Anterior cingulate cortex (tissue), 58 donors: ENCODE measurements at regions not wholly inside any gene's neighbourhood (a gene's known extent, or its start where the extent isn't known, plus 50 kb on each side); places are given as distances from the start of the nearest gene placed in this dataset.

Experiments used
- DNase-seq, 58 donors: peaks; one replicate each; lab custom pipeline; 2025; lab: John Stamatoyannopoulos, UW

DNA sequence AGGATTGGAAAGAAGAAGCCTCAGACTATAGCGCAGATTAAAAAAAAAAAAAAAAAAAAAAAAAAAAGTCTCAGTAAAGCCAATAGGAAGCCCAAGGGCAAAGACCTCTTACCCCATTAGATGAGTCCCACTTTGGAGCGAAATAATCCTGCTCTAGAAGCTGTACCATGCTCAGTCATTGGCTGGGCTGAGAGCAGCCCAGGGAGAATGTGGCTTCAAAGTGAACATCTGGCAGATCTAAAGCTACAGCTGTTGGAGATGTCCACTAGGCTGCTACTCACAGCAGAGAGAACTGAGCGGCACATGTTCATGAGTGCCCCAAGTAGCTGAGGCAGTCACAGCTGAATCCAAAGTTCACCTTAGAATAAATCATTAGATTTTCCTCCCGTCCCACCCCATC lies 560.9 kb downstream of the MED13L start:
- DNase-seq: no peak

DNA sequence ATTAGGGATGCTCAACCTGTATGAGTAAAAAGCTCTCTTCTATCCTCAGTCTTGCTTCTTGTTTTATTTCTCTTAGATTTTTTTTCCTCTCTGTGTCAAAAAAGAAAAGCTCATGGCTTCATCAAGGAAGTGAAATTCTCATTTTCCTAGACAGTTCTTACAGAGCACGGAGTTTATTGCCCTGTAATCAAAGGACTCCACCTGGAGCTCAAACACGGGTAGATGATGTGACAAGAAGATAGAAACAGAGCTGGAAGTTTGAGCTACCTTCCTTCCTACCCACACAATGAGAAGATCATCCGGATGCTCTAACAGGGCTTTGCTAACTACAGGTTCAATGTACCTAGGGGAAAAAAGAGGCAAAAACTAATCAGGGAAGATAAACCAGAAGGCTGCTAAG lies 564.8 kb downstream of the MED13L start:
- no peak for DNase-seq

DNA sequence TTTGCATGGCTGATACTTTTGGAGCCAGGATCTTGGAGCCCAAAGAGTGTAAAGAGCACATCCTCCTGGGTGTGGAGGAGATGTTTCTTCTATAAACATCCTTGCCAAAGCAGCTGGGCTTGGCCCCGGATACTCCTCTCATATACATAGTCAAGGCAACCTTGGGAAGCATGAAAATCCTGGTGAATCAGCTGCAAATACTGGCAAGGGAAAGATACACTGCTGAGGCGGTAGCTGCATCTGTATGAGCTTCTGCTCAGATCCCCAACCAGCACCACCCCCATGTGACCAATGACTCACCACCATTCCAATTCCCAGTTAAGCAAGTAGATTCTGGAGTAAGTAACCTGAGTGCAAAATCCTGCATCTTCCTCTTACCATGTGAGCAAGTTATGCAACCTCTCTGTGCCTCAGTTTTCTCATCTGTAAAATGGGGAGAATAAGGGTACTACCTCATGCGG lies 567.4 kb downstream of the MED13L start:
- DNase-seq: peak in 2 of 58 donors; percentile 0 to 1

DNA sequence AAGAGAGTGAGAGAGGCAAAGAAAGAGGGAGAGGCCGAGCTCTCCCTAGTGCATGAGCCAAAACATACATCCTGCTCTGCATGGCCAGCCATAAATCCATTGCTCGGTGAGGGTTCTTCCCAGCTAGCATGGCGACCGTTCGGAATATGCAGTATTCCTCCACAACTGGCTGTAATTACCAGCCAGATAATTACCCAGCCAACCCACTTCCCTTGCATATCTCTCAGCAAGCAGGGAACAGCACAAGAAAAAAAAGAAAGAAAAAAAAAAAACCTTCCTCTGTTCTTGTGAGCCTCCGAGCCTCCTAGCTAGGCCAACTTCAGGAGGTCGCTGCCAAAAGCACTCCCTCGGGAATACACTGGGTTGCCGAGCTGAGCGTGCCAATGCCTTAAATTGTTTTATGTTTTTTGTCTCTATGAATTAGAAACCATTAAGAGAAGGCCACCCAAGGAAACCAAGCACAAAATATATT lies 567.9 kb downstream of the MED13L start:
- DNase-seq: peak in 1 of 58 donors; percentile 0

DNA sequence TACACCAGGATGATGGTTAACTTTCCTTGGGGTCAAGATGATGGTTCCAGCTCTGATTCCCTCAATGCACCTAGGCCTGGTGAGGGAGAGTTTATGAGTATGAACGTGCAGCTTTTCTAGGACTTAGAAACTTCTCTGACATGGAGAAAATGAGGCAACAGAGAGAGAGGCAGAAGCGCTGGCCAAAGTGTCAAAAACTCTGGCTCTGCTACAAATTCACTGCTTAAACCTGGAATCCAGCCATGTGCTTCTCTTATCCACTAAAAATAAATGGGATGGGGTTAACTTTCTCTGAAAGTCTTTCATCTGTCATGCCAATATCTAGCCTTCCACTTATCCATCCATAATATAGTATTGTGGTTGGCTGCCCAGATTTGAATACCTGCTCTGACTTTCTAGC lies 568.7 kb downstream of the MED13L start:
- DNase-seq: no peak

DNA sequence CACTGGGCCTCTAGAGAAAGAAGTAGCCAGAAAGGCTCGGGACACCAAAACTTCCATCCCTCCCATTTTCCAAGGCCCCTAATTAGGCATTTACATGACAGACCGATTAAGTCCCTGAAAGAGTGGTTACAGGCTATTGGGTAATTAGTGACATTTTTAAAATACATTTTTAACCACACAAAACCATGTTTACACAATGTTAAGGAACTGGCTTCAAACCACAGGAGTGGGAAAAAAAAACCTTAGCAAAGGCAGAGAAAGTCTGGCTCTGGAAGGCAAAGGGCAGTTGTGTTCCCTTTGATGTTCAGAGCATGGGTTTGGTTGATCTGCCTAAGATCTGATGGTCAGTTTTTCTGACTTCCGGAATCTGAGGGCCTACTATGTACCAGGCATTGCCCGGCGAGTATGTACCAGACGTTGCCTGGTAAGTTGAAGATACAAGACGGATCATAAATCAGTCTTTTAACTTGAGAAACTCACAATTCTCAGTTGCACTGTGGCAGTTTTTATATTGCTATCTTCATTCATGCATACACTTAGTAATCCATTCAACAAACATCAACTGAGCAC lies 576.5 kb downstream of the MED13L start:
- no peak for DNase-seq

DNA sequence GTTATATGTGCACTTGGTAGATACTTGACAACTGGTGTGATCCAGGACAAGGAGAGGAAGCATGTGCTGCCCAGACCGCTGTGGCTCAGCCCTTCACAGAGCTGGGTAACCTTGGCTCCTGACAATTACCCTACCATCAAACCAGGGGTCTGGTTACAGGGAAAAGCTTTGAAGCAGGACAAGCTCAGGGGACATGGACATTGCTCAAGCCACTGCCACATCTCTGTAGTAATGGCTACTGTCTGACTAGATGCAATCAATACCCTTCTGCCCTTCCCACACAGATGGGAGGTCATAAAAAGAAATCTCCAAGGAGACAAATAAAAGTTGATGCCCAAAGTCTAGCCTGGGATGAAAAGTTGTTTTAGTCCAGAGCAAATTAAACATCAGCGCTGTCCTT lies 577.4 kb downstream of the MED13L start:
- DNase-seq: no peak

DNA sequence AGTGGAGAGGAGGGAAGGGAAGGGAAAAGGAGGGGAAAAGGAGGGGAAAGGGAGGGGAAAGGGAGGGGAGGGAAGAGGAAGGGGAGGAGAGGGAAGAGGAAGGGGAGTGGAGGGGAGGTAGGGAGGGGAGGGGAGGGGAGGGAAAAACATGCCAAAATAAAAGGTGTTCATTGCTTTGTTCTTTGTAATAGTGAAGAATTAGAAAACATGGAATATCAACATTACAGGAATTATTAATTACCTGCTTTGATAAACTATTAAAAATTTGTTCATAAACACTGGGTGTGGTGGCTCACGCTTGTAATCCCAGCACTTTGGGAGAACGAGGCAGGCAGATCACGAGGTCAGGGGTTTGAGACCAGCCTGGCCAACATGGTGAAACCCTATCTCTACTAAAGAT lies 579.2 kb downstream of the MED13L start:
- DNase-seq: no peak

DNA sequence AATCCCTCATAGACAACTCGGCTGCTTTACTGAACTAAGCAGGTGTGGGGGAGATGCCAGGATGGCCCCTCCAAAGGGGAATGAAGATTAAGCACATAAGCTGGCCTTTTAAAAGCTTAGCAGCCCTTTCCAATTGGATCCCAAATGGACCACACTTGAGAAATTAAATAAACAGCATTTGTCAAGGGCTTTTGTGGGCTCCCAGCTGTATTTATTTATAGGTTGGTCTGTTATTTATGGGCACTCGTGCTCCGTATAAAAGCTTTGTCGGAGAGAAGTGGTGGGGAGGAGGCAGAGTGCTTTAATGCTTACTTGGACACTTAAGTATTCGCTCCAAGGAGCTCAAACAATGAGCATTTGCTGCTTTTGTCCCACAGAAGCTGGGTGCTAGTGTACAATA lies 580.2 kb downstream of the MED13L start:
- no peak for DNase-seq

DNA sequence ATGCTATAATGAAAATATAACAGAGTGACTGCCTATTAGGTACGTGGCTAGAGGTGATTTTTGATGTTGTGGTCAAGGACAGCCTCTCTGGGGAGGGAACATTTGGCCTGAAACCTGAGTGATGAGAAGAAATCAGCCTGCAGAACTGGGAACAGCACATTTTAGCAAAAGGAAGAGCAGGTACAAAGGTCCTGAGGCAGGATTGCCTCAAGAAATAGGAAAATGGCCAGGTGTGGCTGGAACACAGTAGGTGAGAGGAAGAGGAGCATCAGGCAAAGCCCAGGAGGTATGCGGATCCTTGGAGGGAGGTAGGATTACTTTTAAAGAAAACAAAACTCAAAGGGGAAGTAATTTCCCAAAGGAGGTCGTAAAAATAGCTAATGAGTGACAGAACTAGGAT lies 582.9 kb downstream of the MED13L start:
- DNase-seq: no peak

DNA sequence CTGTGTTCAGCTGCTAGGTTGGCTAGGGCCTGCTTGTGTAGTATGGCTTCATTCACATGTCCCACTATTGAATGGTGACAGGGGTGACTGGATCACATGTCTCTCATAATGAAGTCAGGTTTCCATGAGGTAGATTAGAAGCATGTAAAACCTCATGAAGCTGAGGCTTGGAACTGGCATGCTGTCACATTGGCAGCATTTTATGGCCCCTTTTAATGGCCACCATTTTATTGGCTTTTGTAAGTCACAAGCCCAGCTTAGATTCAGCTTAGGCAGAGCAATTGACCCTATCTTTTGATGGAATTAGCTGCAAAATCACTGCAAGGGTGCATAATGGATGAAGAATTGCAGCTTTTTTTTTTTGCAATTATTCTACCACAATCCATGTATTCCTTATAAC lies 583.5 kb downstream of the MED13L start:
- DNase-seq: no peak

DNA sequence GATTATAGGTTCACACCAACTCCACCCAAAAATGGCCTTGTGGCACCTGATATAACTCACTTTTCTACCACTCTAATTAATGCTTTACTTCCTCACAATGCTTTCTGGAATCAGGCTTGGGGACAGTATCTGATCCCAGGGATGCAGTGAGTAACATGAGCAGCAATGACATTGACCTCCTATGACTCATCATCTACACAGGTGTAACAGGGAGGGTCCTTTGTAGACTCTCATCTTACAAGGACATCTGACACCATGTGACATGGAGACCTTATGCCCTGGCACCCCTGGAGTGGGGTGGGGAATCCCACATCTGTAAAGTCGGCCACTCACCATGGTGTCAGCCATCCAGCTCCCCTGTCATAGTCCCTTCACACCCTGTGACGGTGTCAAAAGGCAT lies 586.4 kb downstream of the MED13L start:
- no peak for DNase-seq

DNA sequence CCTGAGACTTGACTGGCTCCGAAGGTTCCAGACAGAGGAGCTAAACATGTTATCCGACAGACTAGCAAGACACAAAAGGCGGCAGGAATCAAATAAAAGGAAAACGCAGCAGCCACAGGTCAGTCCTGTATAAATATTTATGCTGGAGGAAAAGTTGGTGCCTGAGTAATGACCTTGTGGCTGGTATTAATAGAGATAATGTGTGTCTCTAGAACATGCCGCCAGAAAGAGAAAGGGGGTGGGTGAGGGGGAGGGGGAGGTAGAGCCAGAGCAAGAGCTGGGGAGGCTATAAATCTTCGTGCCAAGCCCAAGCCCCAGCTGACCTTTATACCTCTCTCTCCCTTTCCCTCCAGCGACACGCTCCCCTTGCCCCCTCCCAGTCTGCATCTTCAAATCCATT lies 590.4 kb downstream of the MED13L start:
- DNase-seq: no peak

DNA sequence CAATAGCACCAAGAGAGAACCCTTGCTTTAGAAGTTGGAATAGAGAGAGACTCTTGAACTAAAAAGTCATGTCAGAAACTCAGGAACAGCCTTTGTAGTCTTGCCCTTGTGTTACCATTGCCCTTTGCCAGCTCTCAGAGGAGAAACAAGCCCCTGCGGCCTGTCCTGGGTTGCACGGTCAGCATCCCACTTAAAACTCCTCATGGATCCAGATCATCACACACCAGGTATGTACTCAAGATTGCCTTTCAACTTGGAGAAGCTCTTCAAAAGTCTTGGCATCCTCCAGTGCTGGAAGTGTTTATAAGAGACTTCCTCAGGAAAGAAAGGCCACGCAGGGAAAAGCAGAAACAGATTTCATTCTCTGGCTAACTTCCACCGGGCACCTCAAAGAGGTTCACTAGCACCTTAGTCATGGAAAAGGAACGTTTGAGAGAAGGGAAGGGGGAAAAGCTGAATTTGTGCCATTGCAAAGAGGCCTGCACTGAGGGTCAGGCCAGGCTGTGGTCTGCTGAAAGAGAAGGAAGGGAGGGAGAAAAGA lies 594.2 kb downstream of the MED13L start:
- no peak for DNase-seq

DNA sequence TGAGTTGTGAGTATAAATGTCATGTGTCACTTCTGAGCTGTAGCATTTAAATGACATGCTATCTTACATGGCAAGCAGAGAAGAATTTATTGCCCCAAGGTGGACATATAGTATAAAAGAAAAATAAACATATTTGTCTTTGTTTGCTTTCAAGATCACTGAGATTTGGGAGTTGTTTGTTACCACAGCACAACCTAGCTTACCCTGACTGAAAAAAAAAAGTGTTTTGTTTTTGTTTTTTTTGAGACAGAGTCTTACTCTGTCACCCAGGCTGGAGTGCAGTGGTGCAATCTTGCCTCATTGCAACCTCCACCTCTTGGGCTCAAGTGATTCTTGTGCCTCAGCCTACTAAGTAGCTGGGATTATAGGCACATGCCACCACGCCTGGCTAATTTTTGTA lies 596.5 kb downstream of the MED13L start:
- no peak for DNase-seq

DNA sequence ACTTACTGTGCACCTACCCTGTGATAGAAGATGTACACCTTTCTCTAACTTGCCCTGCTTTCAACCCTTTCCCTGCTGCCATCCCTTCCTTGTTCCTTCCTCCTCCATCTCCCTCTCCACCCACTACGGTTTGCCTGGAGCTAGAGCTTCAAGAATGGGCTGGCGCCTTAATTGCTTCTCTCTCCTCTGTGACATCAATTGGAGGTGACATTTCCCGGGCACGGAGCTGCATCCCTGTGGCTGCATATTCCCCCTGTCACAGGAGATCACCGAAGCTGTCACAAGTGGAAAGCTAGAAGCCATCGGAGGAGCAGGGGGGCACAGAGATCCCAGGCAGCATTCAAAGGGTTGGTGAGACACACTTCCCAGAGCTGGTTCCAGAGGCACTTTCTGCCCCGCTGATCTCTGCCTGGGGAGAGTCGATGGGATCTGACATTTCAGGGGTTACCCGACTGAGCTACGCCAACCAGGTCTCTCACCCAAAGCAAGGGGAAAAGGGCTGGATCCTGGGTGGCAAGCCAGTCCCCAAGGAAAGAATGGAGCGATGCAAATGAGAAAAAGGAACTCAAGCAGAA lies 604.9 kb downstream of the MED13L start:
- DNase-seq: no peak

DNA sequence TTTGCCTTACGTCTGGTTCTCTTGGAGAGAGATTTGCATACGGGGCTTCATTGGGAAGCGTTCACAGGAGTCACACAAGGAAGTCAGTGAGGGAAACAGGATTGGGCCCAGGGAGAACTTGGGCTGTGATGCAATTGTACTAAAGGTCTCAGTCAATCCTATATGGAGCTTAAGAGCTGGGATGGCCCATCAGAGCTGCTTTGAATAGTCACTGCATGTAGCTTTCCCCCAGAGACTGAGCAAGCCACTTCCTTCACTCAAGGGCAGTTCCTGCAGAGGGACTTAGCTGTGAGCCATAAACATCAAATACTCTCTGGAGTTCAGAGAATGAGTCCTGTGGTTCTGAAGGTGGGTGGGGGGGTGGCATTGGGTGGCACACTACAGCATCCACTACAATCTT lies 605.4 kb downstream of the MED13L start:
- no peak for DNase-seq

DNA sequence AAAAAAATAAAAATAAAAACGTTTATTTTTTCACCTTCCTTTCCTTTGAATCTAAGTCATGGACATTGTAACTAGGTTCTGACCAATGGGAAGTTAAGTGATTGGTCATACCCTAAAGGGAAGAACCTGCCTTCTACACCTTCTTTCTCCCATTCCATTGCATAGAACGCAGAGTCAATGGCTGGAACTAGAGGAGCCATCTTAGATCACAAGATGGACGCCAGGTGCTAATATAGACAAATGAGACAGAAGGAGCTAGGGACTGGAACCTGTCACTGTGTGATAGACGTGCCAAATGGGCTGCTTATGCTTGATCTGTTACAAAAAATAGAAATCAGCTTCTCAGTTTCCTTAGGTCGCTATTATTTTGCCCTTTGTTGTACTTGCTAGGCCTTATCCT lies 606.6 kb downstream of the MED13L start:
- no peak for DNase-seq

DNA sequence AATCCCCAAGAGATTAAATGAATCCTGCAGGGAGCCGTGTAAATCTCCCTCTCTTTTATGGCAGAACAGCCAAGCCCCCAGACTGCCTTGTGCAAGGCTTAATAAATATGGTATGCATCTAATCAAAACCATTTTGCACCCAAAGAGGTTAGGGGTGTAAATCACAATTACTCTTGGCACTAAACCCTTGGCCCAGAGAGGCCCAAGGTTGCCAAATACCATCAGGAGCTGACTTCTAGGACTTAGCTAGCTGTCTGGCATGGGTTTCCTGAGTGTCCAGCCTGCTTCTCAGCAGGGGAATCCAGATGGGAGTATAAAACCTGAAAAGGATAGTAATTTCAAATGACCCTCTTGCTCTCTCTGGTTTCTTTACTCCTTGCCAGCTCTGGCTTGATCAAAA lies 610.4 kb downstream of the MED13L start:
- DNase-seq: no peak

DNA sequence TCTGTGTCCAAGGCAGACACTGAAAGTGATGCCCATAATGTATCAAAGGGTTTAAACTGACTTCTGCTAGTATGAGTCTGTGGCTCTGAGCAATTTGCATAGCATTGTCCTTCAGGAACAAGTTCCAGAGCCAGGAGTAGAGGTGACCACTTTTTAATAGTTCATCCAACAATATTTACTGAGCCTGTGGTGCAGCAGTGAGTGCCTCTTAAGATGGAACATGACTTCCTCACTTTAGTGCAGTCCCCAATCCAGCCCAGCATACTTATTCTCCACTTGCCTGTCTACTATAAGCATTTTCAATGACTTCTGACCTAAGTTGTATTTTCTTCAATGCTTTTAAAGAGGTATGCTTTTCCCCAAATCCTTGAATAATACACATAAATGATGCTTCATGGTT lies 611.3 kb downstream of the MED13L start:
- DNase-seq: no peak

DNA sequence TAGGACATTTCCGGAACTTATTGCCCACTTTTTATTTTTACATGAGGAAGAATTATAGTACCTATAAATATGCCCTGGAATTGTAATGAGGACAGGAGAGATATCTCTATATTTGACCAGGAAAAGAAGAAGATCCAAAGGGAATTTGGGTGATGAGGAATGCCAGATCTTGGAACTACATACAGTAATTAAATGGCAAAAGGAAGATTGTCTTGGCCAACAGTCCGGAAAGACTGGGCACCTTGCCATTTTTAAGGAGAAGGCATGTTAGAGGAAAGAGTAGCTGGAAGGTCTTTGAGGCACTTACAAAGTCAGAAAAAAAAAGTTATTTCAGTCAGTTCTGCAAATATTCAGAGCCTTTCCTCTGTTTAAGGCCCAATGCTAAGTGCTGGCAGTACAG lies 616.4 kb downstream of the MED13L start:
- no peak for DNase-seq

DNA sequence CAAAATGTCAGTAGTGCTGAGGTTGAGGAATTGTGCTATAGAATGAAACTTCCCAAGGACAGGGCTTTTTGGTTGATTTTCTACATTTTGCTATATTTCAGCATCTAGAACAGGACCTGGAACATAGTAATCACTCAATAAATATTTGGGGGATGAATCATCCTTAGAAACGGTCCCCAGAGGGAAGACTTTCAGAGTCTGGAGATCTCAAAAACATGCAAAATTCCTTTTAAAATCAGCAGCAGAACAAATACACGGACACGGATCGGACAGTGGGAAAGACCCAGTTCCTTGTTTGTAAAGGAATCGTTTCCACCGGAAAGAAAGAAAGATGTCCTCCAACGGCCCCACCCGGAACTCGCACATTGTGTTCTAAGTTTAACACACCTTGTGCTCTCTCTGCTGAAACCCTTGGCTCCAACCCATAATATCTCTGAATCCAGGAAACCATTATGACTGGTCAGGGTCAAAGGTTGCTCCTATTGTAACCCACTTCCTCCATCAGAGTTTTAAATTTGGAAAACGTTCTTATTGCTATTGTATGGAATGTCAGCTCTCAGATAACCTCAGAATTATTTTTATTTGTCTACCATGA lies 617.2 kb downstream of the MED13L start:
- DNase-seq: peak in 1 of 58 donors; percentile 1
